ENCODE measurements at regions not wholly inside any gene's neighbourhood (a gene's known extent, or its start where the extent isn't known, plus 50 kb on each side); places are given as distances from the start of the nearest gene placed in this dataset.

- Mint-ChIP-seq H3K27ac (no peak overlapping the region), H3K9me3 (peaks cover 8 to 12% of the 10 kb centered on the region in 2 donors), H3K36me3 (peaks cover 0 to 7% of the 10 kb centered on the region in 2 donors)
- DNase-seq (ENCODE audit: low spot score in 2 of 2) (no peak), ATAC-seq (no peak)
Observed at GRCh38 chr6:139790527-139790926, 416.1 kb upstream of the CITED2 start.

- DNase-seq (ENCODE audit: low spot score in 2 of 2) (no peak), ATAC-seq (no peak)
- Mint-ChIP-seq H3K9me3 (peaks cover 8 to 12% of the 10 kb centered on the region in 2 donors), H3K27ac (no peak overlapping the region), H3K36me3 (peaks cover 0 to 7% of the 10 kb centered on the region in 2 donors)
Observed at GRCh38 chr6:139784222-139784769, 409.8 kb upstream of the CITED2 start.

DNA sequence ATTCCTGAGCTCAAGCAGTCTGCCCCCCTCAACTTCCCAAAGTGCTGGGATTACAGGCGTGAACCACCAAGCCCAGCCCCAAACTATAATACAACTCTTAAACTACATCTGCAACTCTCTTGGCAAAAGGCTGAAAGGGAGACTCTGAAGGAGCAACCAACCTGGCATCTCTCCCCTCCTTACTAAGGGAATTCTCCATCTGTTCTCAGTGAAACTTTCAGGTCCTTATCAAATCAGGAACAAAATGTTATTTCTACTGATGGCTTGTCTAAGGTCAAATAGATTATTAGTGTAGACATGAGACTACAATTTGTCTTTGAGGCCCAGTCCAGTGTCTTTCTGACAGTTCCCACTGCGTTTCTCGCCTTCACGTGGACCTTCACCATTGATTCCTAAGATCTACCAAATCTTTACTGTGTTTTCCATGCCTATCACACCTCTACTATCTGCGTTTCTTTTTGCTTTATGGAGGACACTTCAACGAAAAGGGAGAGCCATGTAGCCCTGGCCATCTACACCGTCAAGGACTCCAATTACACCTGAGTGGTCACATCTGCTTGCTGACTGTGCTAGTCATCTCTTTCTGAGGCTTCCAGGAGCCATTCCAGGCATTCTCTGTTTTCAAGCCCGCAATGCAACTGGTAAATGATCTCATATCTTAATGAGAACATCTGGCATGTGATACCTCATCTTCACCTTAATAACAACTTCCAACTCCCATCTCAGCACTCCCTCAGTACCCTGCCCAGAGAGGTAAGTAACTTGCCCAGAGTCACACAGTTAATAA lies 405.7 kb upstream of the CITED2 start:
- Mint-ChIP-seq H3K27ac (no peak overlapping the region), H3K36me3 (no peaks in the 10 kb centered on the region), H3K9me3 (no peaks in the 10 kb centered on the region)
- DNase-seq (ENCODE audit: low spot score in 2 of 2): no peak
- ATAC-seq: no peak

- DNase-seq (ENCODE audit: low spot score in 2 of 2) (no peak), ATAC-seq (no peak)
- Mint-ChIP-seq H3K36me3 (no peaks in the 10 kb centered on the region), H3K27ac (no peak overlapping the region), H3K9me3 (no peaks in the 10 kb centered on the region)
Observed at GRCh38 chr6:139778688-139779087, 404.2 kb upstream of the CITED2 start.

- DNase-seq (ENCODE audit: low spot score in 2 of 2) (no peak), ATAC-seq (no peak)
- Mint-ChIP-seq H3K9me3 (no peaks in the 10 kb centered on the region), H3K36me3 (no peaks in the 10 kb centered on the region), H3K27ac (no peak overlapping the region)
Observed at GRCh38 chr6:139778106-139778505, 403.7 kb upstream of the CITED2 start.

DNA sequence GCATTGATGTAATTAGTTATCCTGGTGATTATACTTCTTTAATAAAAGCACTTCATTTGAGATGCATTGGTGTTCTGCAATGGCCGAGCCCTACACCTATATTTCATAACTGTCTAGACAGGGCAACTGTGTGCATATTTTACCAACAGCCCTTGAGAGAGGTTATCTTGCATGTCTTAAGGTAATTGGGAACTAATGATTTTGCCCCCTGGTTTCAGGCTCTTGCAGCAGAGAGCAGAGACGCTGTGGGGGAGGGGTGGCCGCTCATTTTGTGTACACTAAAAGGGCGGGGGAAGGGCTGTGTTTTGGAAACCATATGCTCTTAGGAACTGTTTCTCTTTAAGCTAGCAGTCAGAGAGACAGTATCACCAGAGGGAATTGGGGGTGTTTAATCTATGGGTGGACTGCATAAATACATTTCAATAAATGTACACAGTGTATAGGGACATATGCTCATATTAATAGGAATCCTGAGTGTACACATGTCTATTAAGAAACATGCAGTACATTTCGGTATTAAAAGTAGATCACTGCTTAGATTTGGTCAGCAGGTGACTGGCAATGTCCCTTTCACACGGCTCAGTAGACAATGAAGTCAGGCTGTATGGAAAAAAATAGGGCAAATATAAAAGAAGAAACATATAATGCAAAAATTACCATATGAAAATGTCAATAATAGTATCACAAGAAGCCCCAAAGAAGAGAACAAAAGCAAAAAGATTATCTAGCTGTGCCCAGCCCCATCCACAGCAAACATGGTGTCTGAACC lies 402.9 kb upstream of the CITED2 start:
- Mint-ChIP-seq H3K27ac (no peak overlapping the region), H3K9me3 (no peaks in the 10 kb centered on the region), H3K36me3 (no peaks in the 10 kb centered on the region)
- no peak for DNase-seq (ENCODE audit: low spot score in 2 of 2)
- ATAC-seq: no peak

GRCh38 chr6:139776041-139776440 lies 401.6 kb upstream of the CITED2 start:
- DNase-seq (ENCODE audit: low spot score in 2 of 2) (no peak), ATAC-seq (no peak)
- Mint-ChIP-seq H3K9me3 (no peaks in the 10 kb centered on the region), H3K36me3 (no peaks in the 10 kb centered on the region), H3K27ac (no peak overlapping the region)

DNA sequence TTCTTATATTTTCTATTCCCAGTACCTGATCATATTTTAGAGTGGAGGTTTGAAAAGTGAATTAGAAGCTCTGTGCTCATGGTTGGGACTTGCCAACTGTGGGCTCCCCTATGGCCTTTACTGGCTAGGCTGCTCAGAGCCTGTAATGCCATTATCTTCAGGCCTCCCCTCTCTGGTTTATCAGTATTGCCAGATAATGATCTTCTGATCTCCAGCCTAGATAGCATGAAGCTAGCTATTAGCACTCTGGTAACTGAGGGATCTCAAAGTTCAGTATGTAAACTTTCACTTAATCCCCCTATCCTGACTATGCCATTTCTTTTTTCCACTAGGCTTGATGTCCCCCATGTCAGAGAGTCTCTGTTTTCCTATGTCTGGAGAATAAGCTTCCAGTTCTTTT lies 393.7 kb upstream of the CITED2 start:
- no peak for ATAC-seq
- Mint-ChIP-seq H3K27ac (no peak overlapping the region), H3K36me3 (no peaks in the 10 kb centered on the region), H3K9me3 (no peaks in the 10 kb centered on the region)
- DNase-seq (ENCODE audit: low spot score in 2 of 2): no peak

- Mint-ChIP-seq H3K9me3 (no peaks in the 10 kb centered on the region), H3K36me3 (no peaks in the 10 kb centered on the region), H3K27ac (no peak overlapping the region)
- DNase-seq (ENCODE audit: low spot score in 2 of 2) (no peak), ATAC-seq (no peak)
Observed at GRCh38 chr6:139766796-139767195, 392.3 kb upstream of the CITED2 start.

DNA sequence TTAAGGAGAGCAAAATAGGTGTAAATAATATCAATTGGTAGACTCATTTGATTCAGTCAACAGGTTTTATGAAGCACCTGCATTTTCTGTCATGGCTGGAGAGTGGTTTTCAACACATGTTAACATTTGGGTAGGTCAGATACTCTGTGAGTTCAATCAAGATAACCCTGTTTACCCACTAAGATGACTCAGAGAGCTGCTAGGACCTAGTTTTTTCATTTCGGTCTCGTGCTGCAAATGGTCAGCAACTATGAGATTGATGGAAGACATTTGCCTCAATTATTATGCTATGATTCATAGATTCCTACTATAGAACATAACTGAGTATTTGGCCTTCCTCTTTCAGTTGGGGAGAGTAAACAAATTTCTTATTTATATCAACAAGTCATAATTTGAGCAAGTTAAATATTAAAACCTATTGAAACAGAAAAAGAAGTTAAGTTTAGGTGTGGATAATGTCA lies 391.4 kb upstream of the CITED2 start:
- Mint-ChIP-seq H3K27ac (no peak overlapping the region), H3K36me3 (no peaks in the 10 kb centered on the region), H3K9me3 (no peaks in the 10 kb centered on the region)
- DNase-seq (ENCODE audit: low spot score in 2 of 2): no peak
- ATAC-seq: no peak

- H3K9me3 Mint-ChIP-seq: no peaks in the 10 kb centered on the region
- DNase-seq (ENCODE audit: low spot score in 2 of 2): no peak
- no peaks in the 10 kb centered on the region for H3K36me3 Mint-ChIP-seq
- ATAC-seq: peak; percentile 60 to 87
- no peak overlapping the region for H3K27ac Mint-ChIP-seq
Observed at GRCh38 chr6:139764498-139764986, 390.1 kb upstream of the CITED2 start.

GRCh38 chr6:139763468-139764210 lies 389.2 kb upstream of the CITED2 start:
- ATAC-seq (no peak), DNase-seq (ENCODE audit: low spot score in 2 of 2) (no peak)
- no peaks in the 10 kb centered on the region for H3K36me3 Mint-ChIP-seq
- H3K9me3 Mint-ChIP-seq: no peaks in the 10 kb centered on the region
- H3K27ac Mint-ChIP-seq: no peak overlapping the region

GRCh38 chr6:139762587-139763031 lies 388.2 kb upstream of the CITED2 start:
- H3K36me3 Mint-ChIP-seq: no peaks in the 10 kb centered on the region
- no peaks in the 10 kb centered on the region for H3K9me3 Mint-ChIP-seq
- no peak overlapping the region for H3K27ac Mint-ChIP-seq
- ATAC-seq (no peak), DNase-seq (ENCODE audit: low spot score in 2 of 2) (no peak)

DNA sequence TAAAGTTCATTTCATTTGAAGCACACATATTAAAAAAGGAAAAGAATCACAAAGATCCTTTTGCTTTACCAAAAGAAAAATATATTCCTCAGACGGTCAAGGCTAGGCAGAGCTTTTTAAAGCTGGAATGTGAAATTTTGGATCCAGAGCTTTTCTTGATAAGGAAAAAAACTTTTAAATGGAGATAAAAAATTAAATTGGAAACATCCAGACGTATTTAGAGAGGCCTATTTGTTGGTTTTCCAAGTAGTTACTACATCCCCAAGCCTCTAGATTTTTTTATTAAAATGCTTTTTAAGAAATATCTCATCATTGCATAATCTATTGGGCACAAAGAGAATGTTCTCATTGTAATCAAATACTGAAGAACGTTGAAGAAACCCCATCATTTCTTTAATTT lies 385.7 kb upstream of the CITED2 start:
- Mint-ChIP-seq H3K27ac (no peak overlapping the region), H3K9me3 (no peaks in the 10 kb centered on the region), H3K36me3 (no peaks in the 10 kb centered on the region)
- ATAC-seq: no peak
- DNase-seq (ENCODE audit: low spot score in 2 of 2): no peak

DNA sequence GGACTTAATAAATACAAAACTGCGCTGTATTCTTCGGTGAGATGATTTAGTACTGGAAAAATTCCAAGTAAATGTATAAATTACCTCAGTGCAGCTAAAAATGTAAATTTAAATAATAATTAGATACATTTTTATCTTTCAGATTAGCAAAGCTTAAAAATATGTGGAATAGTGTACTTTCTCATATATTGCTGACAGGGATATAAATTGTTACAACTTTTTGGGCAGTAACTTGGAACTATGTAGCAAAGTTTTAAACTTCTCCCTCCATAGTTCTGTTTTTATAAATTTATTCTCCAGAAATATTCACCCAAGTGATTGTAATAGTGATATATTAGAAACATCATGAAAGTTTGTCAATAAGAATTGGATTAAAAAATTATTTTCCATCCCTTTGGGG lies 384.6 kb upstream of the CITED2 start:
- Mint-ChIP-seq H3K27ac (no peak overlapping the region), H3K36me3 (no peaks in the 10 kb centered on the region), H3K9me3 (no peaks in the 10 kb centered on the region)
- DNase-seq (ENCODE audit: low spot score in 2 of 2): no peak
- no peak for ATAC-seq

DNA sequence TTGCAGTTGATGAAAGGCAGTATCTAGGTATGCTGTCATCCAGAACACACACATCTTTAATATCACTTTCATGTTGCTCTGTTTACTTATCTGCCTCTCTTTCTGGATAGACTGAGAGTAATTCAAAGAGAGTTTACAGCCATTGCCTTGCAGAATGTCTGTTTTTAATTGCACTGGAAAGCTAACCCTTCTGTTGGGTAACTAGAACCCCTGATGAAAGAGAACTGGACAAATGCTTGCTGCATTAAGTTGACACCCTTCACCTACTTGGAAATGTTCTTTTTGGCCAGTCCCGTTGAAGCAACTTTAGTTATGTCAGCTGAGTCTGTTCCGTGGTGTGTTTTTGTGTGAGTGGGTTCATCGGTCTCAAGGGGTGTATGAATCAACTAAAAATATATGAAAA lies 383.8 kb upstream of the CITED2 start:
- ATAC-seq (no peak), DNase-seq (ENCODE audit: low spot score in 2 of 2) (no peak)
- Mint-ChIP-seq H3K27ac (no peak overlapping the region), H3K36me3 (no peaks in the 10 kb centered on the region), H3K9me3 (no peaks in the 10 kb centered on the region)

DNA sequence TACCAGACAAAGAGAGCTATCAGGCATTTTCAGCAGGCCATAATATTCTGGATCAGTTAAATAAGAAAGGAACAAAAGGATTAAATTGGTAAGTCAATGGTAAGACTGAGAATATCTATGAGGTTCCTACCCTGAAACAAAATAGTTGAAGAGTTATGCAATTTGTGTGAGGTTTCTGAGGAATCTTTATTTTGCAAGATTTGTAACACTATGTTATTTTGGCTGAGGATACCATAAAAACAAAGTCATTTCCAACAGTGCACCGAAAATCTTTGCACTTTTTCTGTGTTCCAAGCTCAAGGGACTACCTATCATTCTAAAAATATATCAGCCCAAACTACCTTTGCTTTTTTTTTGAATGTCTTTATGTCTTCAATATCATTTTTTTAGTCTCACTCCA lies 383.3 kb upstream of the CITED2 start:
- H3K9me3 Mint-ChIP-seq: no peaks in the 10 kb centered on the region
- ATAC-seq (no peak), DNase-seq (ENCODE audit: low spot score in 2 of 2) (no peak)
- no peak overlapping the region for H3K27ac Mint-ChIP-seq
- no peaks in the 10 kb centered on the region for H3K36me3 Mint-ChIP-seq

All from activated naive CD4-positive, alpha-beta T cell treated with anti-CD3 and anti-CD28 coated beads, Interleukin-2, amount 50 U/mL, for 72 hours (primary cell).